ENCODE measurements at regions not wholly inside any gene's neighbourhood (a gene's known extent, or its start where the extent isn't known, plus 50 kb on each side); places are given as distances from the start of the nearest gene placed in this dataset.
"Not testable (repeated sequence)": the region's sequence is repeated elsewhere in the genome, so short reads cannot be mapped to it uniquely, and the experiment has no call there.

DNA sequence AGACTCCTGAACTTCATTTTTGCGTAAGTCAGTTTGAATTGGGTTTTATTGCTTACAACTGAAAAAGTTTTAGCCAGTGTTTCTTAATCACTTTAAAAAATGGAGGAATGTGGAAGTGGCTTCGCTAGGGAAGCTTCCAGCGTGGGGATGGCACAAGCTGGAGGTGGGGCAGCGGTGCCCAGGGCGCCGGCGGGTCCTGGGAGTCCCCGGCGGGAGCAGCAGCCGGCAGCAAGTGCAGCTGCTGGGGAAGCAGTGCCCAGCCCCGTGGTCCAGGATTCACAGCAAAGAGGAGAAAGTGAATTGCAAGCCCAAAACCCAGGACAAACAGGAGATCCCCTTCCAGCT, 301.8 kb upstream of the PROK2 start:
- no peak for DNase-seq

DNA sequence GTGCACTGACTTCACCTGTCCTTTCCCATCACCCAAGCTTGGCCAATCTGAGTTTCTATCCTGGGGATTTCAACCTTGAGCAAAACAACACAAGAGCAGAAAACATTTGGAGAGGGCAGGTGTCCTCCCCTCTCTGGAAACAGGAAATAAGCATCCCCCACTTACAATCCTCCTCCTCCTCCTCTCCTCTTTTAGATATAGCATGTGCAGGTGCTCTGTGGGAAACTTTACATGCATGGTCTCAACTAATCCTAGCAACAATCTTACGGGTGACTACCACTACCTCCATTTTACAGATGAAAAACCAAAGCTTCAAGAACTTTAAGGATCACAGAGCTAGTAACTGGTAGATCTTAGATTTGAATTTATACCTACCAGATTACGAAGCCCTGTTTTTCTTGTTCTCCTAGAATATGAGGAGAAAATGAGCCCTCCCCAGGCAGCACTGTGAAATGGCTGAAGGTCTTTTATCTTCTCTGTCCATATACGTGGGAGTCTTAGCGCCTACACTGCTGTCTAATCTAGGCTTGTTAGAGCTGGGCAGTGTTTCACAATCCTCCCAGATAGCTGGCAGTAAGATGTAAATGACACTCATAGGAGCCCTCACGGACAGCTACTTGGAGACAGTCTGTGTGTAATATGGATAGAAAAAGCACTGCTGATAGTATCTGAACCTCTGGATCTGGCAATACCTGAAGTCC, 301.2 kb upstream of the PROK2 start:
- DNase-seq: no peak

GRCh38 chr3:72085036-72085435, 300.1 kb upstream of the PROK2 start:
- DNase-seq: no peak

DNA sequence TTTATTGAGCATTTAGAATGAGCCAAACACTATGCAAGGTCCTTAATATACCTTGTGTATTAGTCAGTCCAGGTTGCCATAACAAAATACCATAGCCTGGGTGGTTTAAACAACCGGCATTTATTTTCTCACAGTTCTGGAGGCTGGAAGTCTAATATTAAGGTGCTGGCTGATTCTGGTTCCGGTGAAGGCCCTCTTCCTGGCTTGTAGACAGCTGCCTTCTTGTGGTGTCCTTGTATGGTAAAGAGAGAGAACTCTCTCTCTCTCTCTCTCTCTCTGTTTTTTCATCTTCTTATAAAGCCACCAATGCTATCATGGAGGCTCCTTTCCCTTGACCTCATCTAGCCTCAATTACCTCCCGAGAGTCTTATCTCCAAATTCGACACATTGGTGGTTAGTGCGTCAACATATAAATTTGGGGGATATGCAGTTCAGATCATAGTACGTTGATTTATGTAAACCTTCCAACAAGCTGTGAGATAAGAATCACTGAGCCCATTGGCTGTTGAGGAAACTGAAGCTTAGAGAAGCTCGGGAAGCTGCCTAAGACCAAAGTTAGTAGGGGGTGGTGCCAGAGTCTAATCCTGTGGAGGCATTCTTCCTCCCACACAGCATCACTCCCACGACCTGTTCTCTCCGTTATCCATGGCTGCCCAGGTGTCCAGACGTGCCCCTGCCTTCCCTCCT, 298.0 kb upstream of the PROK2 start:
- DNase-seq: no peak

GRCh38 chr3:72082186-72082715, 297.3 kb upstream of the PROK2 start:
- DNase-seq: no peak

DNA sequence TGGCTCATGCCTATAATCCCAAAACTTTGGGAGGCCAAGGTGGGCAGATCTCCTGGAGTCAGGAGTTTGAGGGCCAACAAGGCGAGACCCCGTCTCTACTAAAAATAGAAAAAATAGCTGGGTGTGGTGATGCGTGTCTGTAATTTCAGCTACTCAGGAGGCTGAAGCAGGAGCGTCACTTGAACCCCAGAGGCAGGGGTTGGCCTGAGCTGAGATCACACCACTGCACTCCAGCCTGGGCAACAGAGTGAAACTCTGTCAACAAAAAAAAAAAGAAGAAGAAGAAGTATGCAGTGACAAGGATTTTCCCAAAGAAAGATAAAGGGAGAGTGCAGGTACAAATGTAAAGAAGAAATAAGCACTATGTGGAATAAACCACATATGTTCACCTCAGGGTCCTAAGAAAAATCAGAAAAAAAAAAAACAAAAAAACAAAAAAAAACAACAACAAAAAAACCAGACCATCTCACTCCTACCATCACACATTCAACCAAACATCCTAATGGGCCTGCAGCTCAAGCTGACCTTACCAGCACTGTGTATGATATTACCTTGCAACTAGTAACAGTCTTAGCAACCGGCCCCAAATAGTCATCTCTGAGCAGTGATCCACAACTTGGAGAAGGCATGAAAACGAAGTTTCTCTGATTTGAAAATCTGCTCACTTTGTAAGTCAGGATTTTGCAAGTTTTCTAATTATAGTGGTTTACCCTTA, 296.7 kb upstream of the PROK2 start:
- no peak for DNase-seq

- no peak for DNase-seq
Measured at GRCh38 chr3:72080800-72081199, 295.9 kb upstream of the PROK2 start.

GRCh38 chr3:72080095-72080494, 295.1 kb upstream of the PROK2 start:
- no peak for DNase-seq

DNA sequence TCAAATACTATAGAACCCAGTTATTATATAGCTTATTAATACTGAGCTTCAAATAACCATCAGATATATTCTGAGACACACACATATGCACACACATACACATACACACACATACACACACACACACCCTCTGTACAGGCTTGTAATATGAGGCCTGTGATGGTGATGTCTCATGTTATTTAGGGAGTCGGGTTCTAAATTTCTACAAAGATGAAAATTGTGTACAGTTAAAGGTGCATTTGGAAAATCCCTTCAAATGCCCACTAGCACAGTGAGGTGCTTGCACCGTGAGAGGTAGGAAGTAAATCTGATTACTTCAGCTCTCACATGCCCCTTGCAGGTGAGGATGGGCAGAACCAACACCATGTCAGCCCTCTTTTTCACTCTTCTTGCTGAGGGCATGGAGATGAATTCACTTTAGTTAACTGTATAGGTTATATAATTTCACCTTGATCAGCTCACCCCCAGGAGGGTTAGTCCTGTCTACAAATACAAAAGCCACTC, 294.5 kb upstream of the PROK2 start:
- no peak for DNase-seq

GRCh38 chr3:72078676-72079368, 293.9 kb upstream of the PROK2 start:
- no peak for DNase-seq

DNA sequence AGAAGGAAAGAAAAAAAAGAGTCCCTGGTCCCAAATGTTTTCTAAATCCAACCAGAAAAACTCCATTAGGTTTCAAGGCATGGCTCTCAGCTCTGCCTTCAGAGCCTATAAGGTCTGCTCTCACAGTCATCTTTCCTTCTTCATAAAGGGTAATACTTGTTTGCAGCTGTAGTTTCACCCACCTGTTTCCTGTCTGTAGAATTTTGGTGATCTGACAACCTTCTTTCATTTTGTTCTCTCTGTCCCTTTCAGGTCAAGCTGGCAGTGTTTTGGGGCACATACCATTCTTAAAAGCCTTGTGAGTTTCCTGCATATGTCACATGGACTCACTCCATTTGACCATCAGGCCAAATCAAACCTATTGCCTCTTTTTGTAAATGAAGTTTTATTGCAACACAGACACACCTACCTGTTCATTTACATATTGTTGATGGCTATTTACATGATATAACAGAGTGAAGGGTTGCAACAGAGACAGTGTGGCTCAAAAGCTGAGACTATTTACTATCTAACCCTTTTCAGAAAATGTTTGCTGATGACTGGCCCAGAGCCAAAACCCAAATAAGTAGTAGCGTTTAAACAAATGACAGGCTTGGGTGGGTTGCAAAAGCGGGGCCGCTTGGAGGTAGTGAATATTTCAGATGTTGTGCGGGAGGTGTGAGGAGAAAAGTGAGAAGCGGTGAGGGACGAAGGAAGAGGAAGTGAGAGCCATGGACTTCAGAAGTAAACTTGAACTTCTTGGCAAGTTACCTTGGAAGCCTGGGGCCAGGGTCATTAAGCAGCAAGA, 292.7 kb upstream of the PROK2 start:
- no peak for DNase-seq

GRCh38 chr3:72075848-72076247, 290.9 kb upstream of the PROK2 start:
- not testable (repeated sequence) for DNase-seq

- DNase-seq: no peak
Measured at GRCh38 chr3:72071624-72072023, 286.7 kb upstream of the PROK2 start.

GRCh38 chr3:72070005-72070404, 285.1 kb upstream of the PROK2 start:
- no peak for DNase-seq

DNA sequence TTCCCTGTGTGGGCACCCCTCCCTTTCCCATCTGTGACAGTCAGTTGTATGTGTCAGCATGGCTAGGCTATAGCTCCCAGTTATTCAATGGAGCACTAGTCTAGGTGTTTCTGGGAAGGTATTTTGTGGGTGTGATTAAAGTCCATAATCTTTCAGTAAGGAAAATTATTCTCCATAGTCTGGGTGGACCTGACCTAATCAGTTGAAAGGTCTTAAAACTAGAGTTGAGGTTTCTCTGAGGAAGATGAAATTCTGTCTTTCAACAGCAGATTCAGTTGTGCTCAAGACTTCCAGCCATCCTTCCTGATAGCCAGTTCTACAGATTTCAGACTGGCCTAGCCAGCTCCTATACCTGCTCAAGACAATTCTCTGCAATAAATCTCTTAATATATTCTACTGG, 284.6 kb upstream of the PROK2 start:
- DNase-seq: no peak

- no peak for DNase-seq
Measured at GRCh38 chr3:72068621-72069020, 283.7 kb upstream of the PROK2 start.

- DNase-seq: no peak
Measured at GRCh38 chr3:72067721-72068120, 282.8 kb upstream of the PROK2 start.

GRCh38 chr3:72065872-72066641, 281.1 kb upstream of the PROK2 start:
- no peak for DNase-seq

- DNase-seq: no peak
Measured at GRCh38 chr3:72065236-72065635, 280.3 kb upstream of the PROK2 start.

DNA sequence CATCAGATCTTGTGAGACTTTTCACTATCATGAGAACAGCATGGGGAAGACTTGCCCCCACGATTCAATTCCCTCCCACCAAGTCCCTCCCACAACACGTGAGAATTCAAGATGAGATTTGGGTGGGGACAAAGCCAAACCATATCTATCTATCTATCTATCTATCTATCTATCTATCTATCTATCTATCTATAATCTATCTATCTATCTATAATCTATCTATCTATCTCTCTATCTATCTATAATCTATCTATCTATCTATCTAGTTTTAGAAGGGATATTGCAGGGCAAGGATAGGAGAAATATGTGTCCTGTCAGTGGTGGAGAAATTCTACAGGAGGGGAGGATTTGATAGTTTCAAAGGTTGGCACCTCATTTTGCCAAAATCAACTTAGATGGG, 279.8 kb upstream of the PROK2 start:
- not testable (repeated sequence) for DNase-seq

GRCh38 chr3:72062017-72062416, 277.1 kb upstream of the PROK2 start:
- no peak for DNase-seq
